Astrocyte of the spinal cord (primary cell): ENCODE measurements at regions not wholly inside any gene's neighbourhood (a gene's known extent, or its start where the extent isn't known, plus 50 kb on each side); places are given as distances from the start of the nearest gene placed in this dataset.

ENCODE experiments used
- DNase-seq: peaks from one replicate; pipeline ENCODE4 v3.0.0; 2011; ENCODE audit warnings: low read depth, low spot score
- H3K4me3 ChIP-seq: 2 replicates; pipeline ENCODE4 v1.5.1; 2011; ENCODE audit warnings: low read depth, mild to moderate bottlenecking, low read length, moderate library complexity
- in situ Hi-C: cut with HindIII; loops from 2 replicates; pipeline ENCODE4 v1.10.0; 2017; ENCODE audit warnings: low sequenced_read_pairs
- TF ChIP-seq, protein P1 (sequence below): IDR thresholded peaks from 2 replicates; pipeline ENCODE4 v1.5.1; 2012; ENCODE audit warnings: low read depth, mild to moderate bottlenecking, low read length, inconsistent platforms

DNA sequence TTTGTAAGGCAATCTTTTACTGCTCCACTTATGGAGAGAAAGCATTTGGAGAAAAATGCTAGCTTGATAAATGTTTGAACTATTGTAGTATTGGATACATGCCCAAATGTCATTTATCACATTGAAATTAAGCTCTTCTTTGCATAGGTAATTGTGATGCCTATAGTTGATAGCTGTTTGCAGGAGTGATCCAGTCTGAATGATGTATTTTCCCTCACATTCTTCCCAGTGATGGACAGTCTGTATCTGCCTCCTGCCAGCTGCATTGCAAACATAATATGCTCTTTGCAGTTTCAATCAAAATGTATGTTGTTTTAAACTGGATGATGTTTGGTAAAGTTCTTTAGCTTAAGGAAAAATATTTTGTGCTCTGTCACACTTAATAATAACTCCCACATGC, 89.8 kb downstream of the EDNRB start:
- no peak for DNase-seq
- in situ Hi-C loops, result no loop called here
- H3K4me3 ChIP-seq, result no peak overlapping the region
- TF ChIP-seq, protein P1, sequence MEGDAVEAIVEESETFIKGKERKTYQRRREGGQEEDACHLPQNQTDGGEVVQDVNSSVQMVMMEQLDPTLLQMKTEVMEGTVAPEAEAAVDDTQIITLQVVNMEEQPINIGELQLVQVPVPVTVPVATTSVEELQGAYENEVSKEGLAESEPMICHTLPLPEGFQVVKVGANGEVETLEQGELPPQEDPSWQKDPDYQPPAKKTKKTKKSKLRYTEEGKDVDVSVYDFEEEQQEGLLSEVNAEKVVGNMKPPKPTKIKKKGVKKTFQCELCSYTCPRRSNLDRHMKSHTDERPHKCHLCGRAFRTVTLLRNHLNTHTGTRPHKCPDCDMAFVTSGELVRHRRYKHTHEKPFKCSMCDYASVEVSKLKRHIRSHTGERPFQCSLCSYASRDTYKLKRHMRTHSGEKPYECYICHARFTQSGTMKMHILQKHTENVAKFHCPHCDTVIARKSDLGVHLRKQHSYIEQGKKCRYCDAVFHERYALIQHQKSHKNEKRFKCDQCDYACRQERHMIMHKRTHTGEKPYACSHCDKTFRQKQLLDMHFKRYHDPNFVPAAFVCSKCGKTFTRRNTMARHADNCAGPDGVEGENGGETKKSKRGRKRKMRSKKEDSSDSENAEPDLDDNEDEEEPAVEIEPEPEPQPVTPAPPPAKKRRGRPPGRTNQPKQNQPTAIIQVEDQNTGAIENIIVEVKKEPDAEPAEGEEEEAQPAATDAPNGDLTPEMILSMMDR, result no peak

DNA sequence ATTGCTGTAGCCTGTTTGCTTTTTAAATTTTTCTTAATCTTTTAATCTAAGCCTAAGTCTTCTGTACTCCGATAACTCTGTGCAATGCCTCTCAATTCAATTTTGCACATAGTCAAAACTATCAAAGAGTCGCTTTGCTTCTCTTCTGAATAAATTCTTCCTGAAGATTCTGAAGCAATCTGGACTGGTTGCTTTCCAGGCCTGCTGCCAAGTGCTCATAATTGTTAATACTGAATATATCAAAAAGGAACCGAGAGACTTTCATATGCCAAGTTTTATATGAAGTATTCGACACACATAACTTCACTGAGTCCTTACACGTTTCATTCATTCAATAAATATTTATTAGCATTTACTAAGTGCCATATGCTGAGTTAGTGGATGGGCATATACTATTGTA, 91.3 kb downstream of the EDNRB start:
- TF ChIP-seq, protein P1, result no peak
- in situ Hi-C loops, result no loop called here
- DNase-seq, result no peak
- no peak overlapping the region for H3K4me3 ChIP-seq

- in situ Hi-C loops, result no loop called here
- TF ChIP-seq, protein P1, result no peak
- no peak overlapping the region for H3K4me3 ChIP-seq
Observed at GRCh38 chr13:77820431-77821149, 98.0 kb downstream of the EDNRB start.

GRCh38 chr13:77817521-77817920, 101.1 kb downstream of the EDNRB start:
- no peak for DNase-seq
- TF ChIP-seq, protein P1, result no peak
- in situ Hi-C loops, result no loop called here
- H3K4me3 ChIP-seq, result no peak overlapping the region

More at GRCh38 chr13:77820431-77821149, 98.0 kb downstream of the EDNRB start:
- no peak for DNase-seq

GRCh38 chr13:77815330-77815729, 103.3 kb downstream of the EDNRB start:
- TF ChIP-seq, protein P1, result no peak
- in situ Hi-C loops, result no loop called here
- no peak for DNase-seq
- no peak overlapping the region for H3K4me3 ChIP-seq
